BJ (cell line): ENCODE measurements at regions not wholly inside any gene's neighbourhood (a gene's known extent, or its start where the extent isn't known, plus 50 kb on each side); places are given as distances from the start of the nearest gene placed in this dataset.
"Not testable (repeated sequence)": the region's sequence is repeated elsewhere in the genome, so short reads cannot be mapped to it uniquely, and the experiment has no call there.

ENCODE experiments used
- CTCF ChIA-PET: fragments of 350-600 bp; formaldehyde crosslinking; extraction: SDS; loops from one replicate; lab custom pipeline; 2021; ENCODE audit warnings: antibody characterized with exemption, inconsistent platforms; lab: Yijun Ruan, JAX
- POLR2A ChIA-PET: fragments of 300-600 bp; sonication (Branson Sonifier 250); formaldehyde crosslinking; extraction: SDS; loops from one replicate; lab custom pipeline; 2021; ENCODE audit warnings: antibody characterized with exemption; lab: Charles Lee
- DNase-seq: peaks from one replicate; pipeline ENCODE4 v3.0.0-alpha.2; 2011; ENCODE audit warnings: low read depth
- H3K27me3 ChIP-seq: 2 replicates; pipeline ENCODE4 v1.6.0; 2011; ENCODE audit warnings: low read length; ENCODE audit not compliant: control insufficient read depth, insufficient read depth
- H3K36me3 ChIP-seq: 2 replicates; pipeline ENCODE4 v1.5.1; 2011; ENCODE audit warnings: low read length; ENCODE audit not compliant: control insufficient read depth, insufficient read depth
- H3K4me3 ChIP-seq: 2 replicates; pipeline ENCODE4 v1.5.1; 2011; ENCODE audit warnings: low read depth, mild to moderate bottlenecking, control low read depth, low read length
- CTCF ChIP-seq: IDR thresholded peaks from 2 replicates; pipeline ENCODE4 v1.5.1; 2011; ENCODE audit warnings: low read depth, mild to moderate bottlenecking, control low read depth, inconsistent platforms, low read length, moderate library complexity; ENCODE audit not compliant: insufficient read depth

GRCh38 chr4:189547559-189547958 lies 393.1 kb upstream of the FRG1 start:
- POLR2A ChIA-PET, result no interaction called here

GRCh38 chr4:189548484-189549125 lies 392.1 kb upstream of the FRG1 start:
- no peaks in the 10 kb centered on the region for H3K36me3 ChIP-seq
- H3K4me3 ChIP-seq, result no peak overlapping the region
- no peak for DNase-seq
- TF ChIP-seq CTCF, result no peak
- POLR2A ChIA-PET, result no interaction called here
- no peaks in the 10 kb centered on the region for H3K27me3 ChIP-seq
- CTCF ChIA-PET, result no interaction called here

More at GRCh38 chr4:189547559-189547958, 393.1 kb upstream of the FRG1 start:
- no peak for TF ChIP-seq CTCF
- Histone ChIP-seq H3K4me3 (no peak overlapping the region), H3K27me3 (no peaks in the 10 kb centered on the region), H3K36me3 (no peaks in the 10 kb centered on the region)
- CTCF ChIA-PET, result no interaction called here
- DNase-seq, result no peak

DNA sequence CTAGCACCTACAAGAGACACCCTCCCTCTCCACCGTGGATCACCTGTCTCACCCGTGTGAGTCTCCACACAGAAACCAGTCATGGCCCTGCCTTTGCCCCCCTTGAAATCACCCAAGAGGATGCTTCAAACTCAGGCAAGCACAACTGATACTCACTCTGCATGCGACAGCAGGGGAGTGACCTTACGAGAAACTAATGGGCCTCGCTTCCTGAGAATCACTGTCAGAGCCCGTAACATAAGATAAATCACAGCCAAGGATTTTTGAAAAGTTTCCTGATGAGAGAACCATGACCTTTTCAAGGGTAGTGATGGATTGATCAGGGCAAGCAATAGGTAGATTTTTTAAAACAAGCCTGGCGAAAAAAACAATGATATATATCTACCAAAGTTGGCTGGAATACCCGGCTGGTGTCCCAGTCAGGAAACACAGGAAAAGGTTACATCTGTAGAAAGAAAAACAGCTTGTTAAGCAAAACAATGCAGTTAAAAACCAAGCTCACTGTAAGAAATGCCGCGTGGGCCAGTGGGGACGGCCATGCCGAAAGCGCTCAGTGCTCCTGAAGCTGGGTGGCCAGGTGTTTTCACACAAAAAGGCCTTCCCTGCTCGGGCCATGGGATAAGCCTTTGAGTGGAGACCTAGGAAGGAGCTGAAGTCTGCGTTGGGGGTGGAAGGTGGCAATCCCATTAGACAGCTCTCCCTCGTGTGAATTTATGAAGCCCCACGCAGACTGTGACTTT lies 388.6 kb upstream of the FRG1 start:
- DNase-seq, H3K4me3 ChIP-seq, H3K36me3 ChIP-seq, H3K27me3 ChIP-seq, POLR2A ChIA-PET, CTCF ChIA-PET: not testable (repeated sequence)

GRCh38 chr4:189560605-189561004 lies 380.1 kb upstream of the FRG1 start:
- not testable (repeated sequence) for H3K27me3 ChIP-seq

DNA sequence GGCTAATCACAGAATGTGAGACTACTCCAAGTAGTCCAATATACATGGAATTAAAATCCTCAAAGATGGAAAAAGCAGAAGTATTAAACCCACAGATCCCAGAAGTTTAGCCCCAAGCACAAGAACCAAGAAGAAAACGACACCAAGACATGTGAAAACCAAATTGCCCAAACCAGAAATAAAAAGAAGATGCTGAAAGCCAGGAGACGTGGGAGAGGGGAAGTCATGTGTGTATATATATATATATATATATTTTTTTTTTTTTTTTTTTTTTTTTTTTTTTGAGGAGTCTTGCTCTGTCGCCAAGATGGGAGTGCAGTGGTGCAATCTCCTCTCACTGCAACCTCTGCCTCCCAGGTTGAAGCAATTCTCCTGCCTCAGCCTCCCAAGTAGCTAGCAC lies 376.9 kb upstream of the FRG1 start:
- DNase-seq, H3K4me3 ChIP-seq, CTCF ChIA-PET, H3K36me3 ChIP-seq, H3K27me3 ChIP-seq, POLR2A ChIA-PET: not testable (repeated sequence)

More at GRCh38 chr4:189560605-189561004, 380.1 kb upstream of the FRG1 start:
- CTCF ChIA-PET, DNase-seq, POLR2A ChIA-PET, H3K4me3 ChIP-seq, H3K36me3 ChIP-seq: not testable (repeated sequence)

GRCh38 chr4:189566271-189566670 lies 374.4 kb upstream of the FRG1 start:
- H3K27me3 ChIP-seq, CTCF ChIA-PET, H3K4me3 ChIP-seq, DNase-seq, POLR2A ChIA-PET, H3K36me3 ChIP-seq: not testable (repeated sequence)

GRCh38 chr4:189566900-189567299 lies 373.8 kb upstream of the FRG1 start:
- DNase-seq, H3K4me3 ChIP-seq, H3K36me3 ChIP-seq, CTCF ChIA-PET, POLR2A ChIA-PET, H3K27me3 ChIP-seq: not testable (repeated sequence)

DNA sequence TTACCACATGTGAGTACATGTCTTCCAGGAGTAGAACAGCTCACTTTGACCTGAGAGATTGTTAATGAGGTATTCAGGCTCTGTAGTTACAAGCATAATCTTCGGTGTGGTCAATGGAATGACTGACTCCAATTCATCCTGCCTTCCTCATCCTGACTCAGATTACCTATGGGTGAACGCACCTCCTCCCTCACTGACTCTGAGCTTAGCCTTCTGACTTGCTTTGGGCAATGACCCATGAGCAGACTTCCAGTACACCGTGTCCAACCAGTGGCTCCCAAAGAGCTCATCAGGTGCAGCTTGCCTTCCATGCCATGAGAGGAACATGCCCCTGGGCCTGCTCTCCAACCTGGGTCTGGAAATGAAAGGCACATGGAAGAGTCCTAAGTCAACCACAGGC lies 361.0 kb upstream of the FRG1 start:
- H3K27me3 ChIP-seq, DNase-seq, H3K4me3 ChIP-seq, H3K36me3 ChIP-seq, CTCF ChIA-PET, POLR2A ChIA-PET: not testable (repeated sequence)

GRCh38 chr4:189586908-189587632 lies 353.6 kb upstream of the FRG1 start:
- POLR2A ChIA-PET, H3K27me3 ChIP-seq, CTCF ChIA-PET, H3K36me3 ChIP-seq, H3K4me3 ChIP-seq, DNase-seq: not testable (repeated sequence)

DNA sequence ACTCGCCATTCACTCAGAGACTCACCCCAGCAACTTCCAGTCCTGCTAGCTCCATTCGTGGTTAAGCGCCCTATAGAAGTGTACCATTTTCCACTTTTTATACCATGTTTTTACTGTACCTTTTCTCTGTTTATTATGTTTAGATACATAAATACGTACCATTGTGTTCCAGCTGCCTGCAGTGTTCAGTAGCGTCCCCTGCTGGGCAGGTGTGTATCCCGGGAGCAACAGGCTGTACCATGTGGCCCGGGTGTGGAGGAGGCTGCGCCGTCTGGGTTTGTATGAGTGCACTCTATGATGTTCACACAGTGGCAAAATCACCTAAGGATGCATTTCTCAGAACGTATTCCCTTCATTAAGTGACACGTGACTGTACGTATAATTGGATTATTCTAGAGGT lies 351.5 kb upstream of the FRG1 start:
- H3K4me3 ChIP-seq, CTCF ChIA-PET, POLR2A ChIA-PET, DNase-seq, H3K27me3 ChIP-seq, H3K36me3 ChIP-seq: not testable (repeated sequence)
